ENCODE measurements at regions not wholly inside any gene's neighbourhood (a gene's known extent, or its start where the extent isn't known, plus 50 kb on each side); places are given as distances from the start of the nearest gene placed in this dataset.

DNA sequence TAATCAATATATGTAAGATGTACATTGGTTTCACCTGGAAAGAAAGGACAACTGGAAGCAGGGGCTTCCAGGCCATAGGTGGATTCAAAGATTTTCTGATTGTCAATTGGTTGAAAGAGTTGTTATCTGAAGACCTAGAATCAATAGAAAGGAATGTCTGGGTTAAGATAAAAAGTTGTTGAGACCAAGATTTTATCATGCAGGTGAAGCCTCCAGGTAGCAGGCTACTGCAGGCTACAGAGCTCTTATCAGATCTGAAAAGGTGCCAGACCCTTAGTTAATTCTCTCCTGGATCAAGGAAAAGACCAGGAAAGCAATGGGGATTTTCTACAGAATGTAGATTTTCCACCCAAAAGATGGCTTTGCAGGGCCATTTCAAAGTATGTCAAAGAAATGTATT lies 487.2 kb downstream of the BTBD3 start:
- no peak for ATAC-seq (ENCODE audit: low read depth)
- H3K36me3 Mint-ChIP-seq = no peaks in the 10 kb centered on the region
- no peak for DNase-seq (ENCODE audit: low spot score in 2 of 2)

DNA sequence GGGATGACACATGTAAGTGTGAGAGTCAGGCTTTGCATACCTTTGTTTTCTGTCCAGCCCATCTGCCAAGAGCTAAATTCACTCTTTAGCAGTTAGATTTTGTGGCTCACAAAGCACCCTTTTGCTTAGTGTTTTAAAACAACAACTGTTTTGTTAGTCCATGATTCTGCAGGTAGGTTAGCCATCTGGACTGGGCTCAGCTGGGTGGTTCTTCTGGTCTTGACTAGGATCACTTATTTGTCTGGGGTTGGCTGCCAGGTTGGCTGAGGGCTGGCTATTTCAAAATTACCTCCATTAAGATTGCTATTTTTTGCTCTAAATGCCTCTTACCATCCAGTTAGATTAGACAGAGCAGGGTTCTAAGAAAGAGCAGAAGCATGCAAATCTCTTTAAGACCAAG lies 489.3 kb downstream of the BTBD3 start:
- DNase-seq (ENCODE audit: low spot score in 2 of 2) = no peak
- H3K9me3 Mint-ChIP-seq = peaks cover 9% of the 10 kb centered on the region
- H3K4me1 Mint-ChIP-seq = no peaks in the 10 kb centered on the region
- no peak overlapping the region for H3K27ac Mint-ChIP-seq
- no peak overlapping the region for H3K4me3 Mint-ChIP-seq
- no peaks in the 10 kb centered on the region for H3K27me3 Mint-ChIP-seq
- no peak for ATAC-seq (ENCODE audit: low read depth)
- no peaks in the 10 kb centered on the region for H3K36me3 Mint-ChIP-seq

More for the DNA sequence above, 487.2 kb downstream of the BTBD3 start:
- Mint-ChIP-seq H3K27me3 (no peaks in the 10 kb centered on the region), H3K9me3 (peaks cover 9% of the 10 kb centered on the region), H3K27ac (no peak overlapping the region), H3K4me3 (no peak overlapping the region), H3K4me1 (no peaks in the 10 kb centered on the region)

DNA sequence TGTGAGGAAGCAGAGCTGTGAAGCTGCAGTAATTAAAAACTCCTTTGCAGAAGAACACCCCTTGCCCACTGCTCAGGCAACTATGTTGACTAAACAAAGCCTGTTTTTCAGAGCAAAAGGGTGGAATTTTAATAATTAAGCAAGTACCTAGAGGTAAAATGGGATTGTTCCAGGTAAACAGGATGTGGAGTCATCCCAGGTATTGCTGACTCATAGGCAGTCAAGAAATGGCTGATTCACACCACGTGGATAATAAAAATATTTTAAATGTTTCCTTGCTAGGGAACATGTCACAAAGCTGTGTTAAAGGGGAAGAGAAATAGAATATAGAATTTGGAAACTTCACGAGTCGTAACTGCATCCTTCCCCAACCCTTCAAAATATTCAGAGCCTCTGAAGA lies 491.8 kb downstream of the BTBD3 start:
- ATAC-seq (ENCODE audit: low read depth) (no peak), DNase-seq (ENCODE audit: low spot score in 2 of 2) (no peak)
- Mint-ChIP-seq H3K4me1 (no peaks in the 10 kb centered on the region), H3K36me3 (no peaks in the 10 kb centered on the region), H3K27me3 (no peaks in the 10 kb centered on the region), H3K9me3 (peaks cover 1% of the 10 kb centered on the region), H3K27ac (no peak overlapping the region), H3K4me3 (no peak overlapping the region)

DNA sequence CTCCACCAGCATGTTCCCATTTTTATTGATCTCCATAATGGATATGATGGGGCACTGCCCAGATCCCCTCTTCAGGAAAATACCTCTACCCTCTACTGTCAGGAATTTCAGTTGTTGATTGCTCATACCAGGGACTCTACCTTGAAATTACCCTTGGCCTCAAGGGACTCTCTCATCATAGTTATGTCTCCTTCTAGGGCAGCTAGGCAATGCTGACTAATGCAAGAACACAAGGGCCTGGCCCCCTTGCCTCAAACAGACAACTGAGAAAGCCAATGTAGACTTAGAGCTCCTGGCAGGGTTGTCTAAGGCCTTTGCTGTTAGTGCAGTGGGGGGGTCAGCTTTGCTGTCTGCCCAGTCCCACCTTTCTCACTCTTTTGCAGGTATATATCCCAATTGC lies 493.1 kb downstream of the BTBD3 start:
- H3K9me3 Mint-ChIP-seq = peaks cover 2% of the 10 kb centered on the region
- ATAC-seq (ENCODE audit: low read depth) = no peak
- H3K36me3 Mint-ChIP-seq = no peaks in the 10 kb centered on the region
- H3K27me3 Mint-ChIP-seq = no peaks in the 10 kb centered on the region
- H3K27ac Mint-ChIP-seq = no peak overlapping the region
- no peak overlapping the region for H3K4me3 Mint-ChIP-seq
- H3K4me1 Mint-ChIP-seq = no peaks in the 10 kb centered on the region
- DNase-seq (ENCODE audit: low spot score in 2 of 2) = no peak

DNA sequence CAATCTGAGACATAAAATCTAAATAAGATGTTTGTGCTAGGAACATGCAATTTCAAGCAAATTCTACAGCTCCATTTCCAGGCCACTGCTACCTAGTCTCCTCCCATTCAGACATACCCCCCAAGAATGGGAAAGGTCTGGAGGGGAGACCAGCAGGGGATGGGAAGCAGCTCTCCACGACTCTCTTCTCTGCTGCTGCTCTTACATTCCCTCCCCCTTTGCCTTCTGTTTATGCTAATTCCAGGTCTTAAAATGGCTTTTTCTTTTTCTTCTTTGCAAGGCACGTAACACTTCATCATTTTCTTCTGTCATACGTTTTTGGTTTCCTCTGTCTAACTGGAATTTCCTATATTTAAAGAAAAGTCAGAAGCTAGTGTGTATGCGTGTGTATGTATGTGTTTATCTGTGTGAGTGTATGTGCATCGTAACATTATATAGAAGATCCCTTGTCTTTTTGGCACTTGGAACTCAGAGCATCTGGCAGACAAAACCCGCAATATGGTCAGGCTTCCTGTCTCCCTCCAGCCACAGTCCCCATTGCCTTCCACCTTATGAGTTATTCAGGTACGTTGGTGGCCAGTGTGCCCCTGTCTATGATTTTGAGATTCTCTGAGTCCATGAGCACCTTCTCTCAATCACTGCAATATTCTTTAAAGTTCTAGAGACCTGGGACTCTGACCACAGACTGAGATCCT lies 493.7 kb downstream of the BTBD3 start:
- Mint-ChIP-seq H3K4me3 (no peak overlapping the region), H3K36me3 (no peaks in the 10 kb centered on the region), H3K9me3 (peaks cover 2% of the 10 kb centered on the region), H3K27ac (no peak overlapping the region), H3K27me3 (no peaks in the 10 kb centered on the region), H3K4me1 (no peaks in the 10 kb centered on the region)
- no peak for ATAC-seq (ENCODE audit: low read depth)
- DNase-seq (ENCODE audit: low spot score in 2 of 2) = no peak

DNA sequence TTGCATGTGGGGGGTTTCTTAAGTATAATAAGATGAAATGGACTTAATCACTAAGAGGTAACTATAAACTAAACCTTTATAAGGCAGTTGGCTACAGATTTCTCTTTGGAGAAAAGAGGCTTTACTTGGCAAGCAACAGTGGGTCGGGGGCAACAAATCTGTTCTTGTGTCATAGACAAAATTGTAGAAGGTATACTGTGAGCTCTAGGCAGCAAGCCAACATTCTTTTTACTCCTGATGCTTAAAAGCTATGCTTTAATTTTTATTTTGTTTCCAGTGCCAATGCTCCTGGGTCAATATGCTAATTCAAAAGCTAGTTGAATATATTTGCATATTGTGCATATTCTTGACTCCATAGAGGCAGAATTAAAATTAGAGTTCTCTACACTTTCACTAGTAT lies 495.4 kb downstream of the BTBD3 start:
- Mint-ChIP-seq H3K9me3 (peaks cover 2% of the 10 kb centered on the region), H3K4me3 (no peak overlapping the region), H3K4me1 (no peaks in the 10 kb centered on the region), H3K27ac (no peak overlapping the region), H3K27me3 (no peaks in the 10 kb centered on the region), H3K36me3 (no peaks in the 10 kb centered on the region)
- ATAC-seq (ENCODE audit: low read depth) (no peak), DNase-seq (ENCODE audit: low spot score in 2 of 2) (no peak)

DNA sequence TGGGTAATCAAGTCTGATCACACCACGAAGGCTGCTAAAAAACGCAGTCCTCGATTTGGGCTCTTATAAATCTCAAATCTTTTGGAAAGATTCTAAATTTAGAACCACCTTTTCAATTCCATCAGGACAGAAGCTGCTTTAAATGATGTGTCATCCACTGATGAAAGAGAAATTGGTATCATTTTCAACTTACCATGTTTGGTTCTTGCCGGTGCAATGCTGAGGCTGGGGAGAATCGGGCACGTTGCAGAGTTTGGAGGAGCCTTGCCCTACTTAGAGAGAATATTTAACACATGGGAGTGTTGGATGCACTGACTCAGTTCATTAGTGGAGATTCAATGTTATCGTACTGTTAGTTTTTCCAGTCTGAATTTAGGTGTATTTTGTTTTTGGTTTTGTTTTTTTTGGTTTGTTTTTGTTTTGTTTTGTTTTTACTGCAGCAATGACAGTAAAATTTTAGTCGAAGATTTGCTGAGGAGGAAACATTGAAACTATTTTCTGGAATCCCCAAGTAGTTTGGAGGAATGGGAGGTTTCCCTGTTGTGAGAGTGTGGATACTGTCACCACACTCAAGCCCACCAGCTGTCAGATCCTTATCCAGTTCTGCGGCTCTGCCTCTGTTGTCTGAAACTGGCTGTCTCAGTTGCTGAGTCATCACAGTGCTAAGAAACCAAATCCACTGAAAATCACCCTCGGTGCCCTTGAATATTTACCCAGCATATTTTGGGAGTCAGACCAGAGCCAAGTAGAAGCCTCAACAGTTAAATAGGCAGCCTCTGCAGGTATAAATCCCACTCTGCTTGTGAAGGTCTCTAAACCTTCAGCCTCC lies 497.0 kb downstream of the BTBD3 start:
- ATAC-seq (ENCODE audit: low read depth) = no peak
- Mint-ChIP-seq H3K4me1 (no peaks in the 10 kb centered on the region), H3K36me3 (no peaks in the 10 kb centered on the region), H3K9me3 (peaks cover 4% of the 10 kb centered on the region), H3K4me3 (no peak overlapping the region), H3K27me3 (no peaks in the 10 kb centered on the region), H3K27ac (no peak overlapping the region)
- no peak for DNase-seq (ENCODE audit: low spot score in 2 of 2)

DNA sequence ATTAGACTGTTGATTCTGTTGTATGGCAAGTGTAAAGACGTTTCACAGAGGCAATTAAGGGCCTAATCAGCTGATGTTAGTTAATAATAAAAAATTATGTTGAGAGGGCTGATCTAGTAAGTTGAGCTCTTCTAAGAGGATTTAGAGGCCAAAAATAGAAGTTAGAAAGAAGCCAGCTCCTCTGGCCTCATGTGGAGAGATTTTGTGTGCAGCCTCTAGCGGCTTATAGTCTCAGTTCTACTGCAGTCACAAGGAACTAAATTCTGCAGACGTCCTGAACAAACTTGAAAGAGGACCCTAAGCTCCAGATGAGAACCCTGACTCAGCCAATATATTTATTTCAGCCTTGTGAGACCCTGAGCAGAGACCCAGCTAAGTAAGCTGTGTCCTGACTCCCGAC lies 498.6 kb downstream of the BTBD3 start:
- Mint-ChIP-seq H3K36me3 (no peaks in the 10 kb centered on the region), H3K9me3 (peaks cover 5% of the 10 kb centered on the region), H3K27me3 (no peaks in the 10 kb centered on the region), H3K4me1 (no peaks in the 10 kb centered on the region), H3K4me3 (no peak overlapping the region), H3K27ac (no peak overlapping the region)
- DNase-seq (ENCODE audit: low spot score in 2 of 2) (no peak), ATAC-seq (ENCODE audit: low read depth) (no peak)

DNA sequence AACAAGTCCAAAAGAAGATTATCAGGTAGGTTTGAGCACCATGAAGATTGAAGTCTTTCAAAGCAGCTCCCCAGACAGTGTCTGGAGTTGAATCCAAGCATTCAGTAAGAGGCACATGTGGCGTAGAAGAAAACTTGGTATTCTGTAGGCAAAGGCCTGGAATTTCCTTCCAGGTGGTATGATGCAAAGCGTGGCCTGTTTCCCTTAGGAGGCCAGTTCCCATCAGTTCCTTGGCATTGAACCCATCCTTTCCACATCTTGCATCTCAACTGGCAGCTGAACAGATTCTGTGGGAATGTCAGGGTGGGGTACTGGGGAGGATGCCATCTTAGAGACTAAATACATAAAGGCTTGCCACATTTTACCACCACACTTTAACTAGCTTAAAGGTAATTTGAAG lies 516.0 kb downstream of the BTBD3 start:
- DNase-seq (ENCODE audit: low spot score in 2 of 2) = no peak
- Mint-ChIP-seq H3K9me3 (peaks cover 1% of the 10 kb centered on the region), H3K4me1 (no peaks in the 10 kb centered on the region), H3K27me3 (no peaks in the 10 kb centered on the region), H3K27ac (no peak overlapping the region), H3K4me3 (no peak overlapping the region), H3K36me3 (no peaks in the 10 kb centered on the region)
- ATAC-seq (ENCODE audit: low read depth) = no peak

DNA sequence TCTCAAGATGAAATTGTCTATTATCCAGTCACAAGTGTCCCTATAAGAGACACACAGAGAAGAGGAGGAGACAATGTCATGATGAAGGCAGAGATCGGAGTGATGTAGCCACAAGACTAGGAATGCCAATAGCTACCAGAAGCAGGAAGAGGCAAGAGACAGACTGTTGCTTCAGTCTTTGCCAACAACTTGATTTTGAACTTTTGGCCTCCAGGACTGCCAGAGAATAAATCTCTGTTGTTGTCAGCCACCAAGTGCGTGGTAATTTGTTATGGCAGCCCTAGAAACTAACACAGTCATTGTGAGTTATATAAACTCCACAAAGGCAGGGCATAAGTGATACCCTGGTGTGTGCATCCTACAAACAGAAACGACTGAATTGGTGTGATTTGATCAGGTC lies 517.0 kb downstream of the BTBD3 start:
- no peak overlapping the region for H3K4me3 Mint-ChIP-seq

DNA sequence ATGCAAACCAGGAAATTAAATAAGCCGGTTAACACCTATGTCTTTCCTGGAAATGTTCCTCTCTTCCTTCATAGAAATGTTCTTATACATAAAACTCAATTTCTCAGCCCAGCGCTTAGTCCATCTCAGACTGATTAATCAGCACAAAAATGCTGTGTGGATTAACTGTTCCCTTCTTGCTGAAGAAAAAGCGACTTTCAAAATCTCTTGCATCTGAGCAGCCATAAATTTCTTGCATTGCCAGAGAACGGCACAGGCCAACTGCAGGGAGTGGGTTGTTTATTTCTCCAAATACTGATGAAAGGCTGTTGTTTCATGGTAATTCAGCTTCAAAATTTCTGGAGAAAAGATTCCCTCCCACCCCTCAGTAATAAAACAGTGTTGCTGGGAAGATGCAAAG lies 517.6 kb downstream of the BTBD3 start:
- ATAC-seq (ENCODE audit: low read depth) = no peak
- DNase-seq (ENCODE audit: low spot score in 2 of 2) = no peak
- Mint-ChIP-seq H3K9me3 (peaks cover 1% of the 10 kb centered on the region), H3K27me3 (no peaks in the 10 kb centered on the region), H3K36me3 (no peaks in the 10 kb centered on the region), H3K4me1 (no peaks in the 10 kb centered on the region), H3K27ac (no peak overlapping the region), H3K4me3 (no peak overlapping the region)

More for the DNA sequence above, 517.0 kb downstream of the BTBD3 start:
- ATAC-seq (ENCODE audit: low read depth) (no peak), DNase-seq (ENCODE audit: low spot score in 2 of 2) (no peak)
- no peaks in the 10 kb centered on the region for H3K4me1 Mint-ChIP-seq
- no peak overlapping the region for H3K27ac Mint-ChIP-seq
- H3K9me3 Mint-ChIP-seq = peaks cover 1% of the 10 kb centered on the region
- no peaks in the 10 kb centered on the region for H3K36me3 Mint-ChIP-seq
- no peaks in the 10 kb centered on the region for H3K27me3 Mint-ChIP-seq

DNA sequence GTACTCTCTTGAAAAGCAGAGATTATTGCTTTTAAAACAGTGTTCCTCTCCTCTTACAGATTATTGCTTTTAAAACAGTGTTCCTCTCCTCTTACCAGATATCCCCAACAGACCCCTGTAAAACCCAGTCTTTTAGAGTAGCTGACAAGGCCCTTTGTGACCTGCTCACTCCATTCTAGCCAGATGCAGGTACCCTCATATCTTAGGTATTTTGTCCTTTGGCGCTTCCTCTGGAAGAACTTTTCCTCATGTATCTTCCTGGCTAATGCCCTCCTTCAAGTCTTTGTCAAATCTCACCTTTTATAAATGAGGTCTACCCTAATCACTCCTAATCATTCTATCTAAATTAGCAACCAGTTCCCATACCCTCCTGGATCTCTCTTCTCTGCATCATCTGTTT lies 536.0 kb downstream of the BTBD3 start:
- DNase-seq (ENCODE audit: low spot score in 2 of 2) = no peak
- peaks cover 4% of the 10 kb centered on the region for H3K9me3 Mint-ChIP-seq
- H3K4me1 Mint-ChIP-seq = no peaks in the 10 kb centered on the region
- no peak overlapping the region for H3K27ac Mint-ChIP-seq
- ATAC-seq (ENCODE audit: low read depth) = no peak
- no peak overlapping the region for H3K4me3 Mint-ChIP-seq
- no peaks in the 10 kb centered on the region for H3K27me3 Mint-ChIP-seq
- peaks cover 1% of the 10 kb centered on the region for H3K36me3 Mint-ChIP-seq

DNA sequence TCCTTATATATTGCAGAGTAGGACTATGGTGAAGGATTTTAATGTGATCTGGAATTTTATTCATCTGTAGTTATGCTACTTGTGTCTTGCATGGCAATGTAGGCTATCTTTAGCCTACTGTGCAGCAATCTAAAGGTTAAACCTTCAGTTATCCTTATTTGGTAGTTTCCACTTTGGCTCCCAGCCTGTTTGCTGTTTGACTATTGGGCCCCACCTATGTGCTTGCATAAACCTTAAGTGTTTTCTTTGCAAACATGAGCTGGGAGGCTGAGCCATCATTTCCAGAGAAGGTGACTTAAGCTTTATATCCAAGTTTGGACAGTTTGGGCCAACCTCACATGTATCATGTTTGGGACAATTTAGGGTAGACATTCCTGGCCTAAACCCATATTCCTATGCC lies 537.5 kb downstream of the BTBD3 start:
- no peak for ATAC-seq (ENCODE audit: low read depth)
- no peaks in the 10 kb centered on the region for H3K4me1 Mint-ChIP-seq
- peaks cover 1% of the 10 kb centered on the region for H3K36me3 Mint-ChIP-seq
- no peak overlapping the region for H3K27ac Mint-ChIP-seq
- H3K4me3 Mint-ChIP-seq = no peak overlapping the region
- DNase-seq (ENCODE audit: low spot score in 2 of 2) = no peak
- H3K9me3 Mint-ChIP-seq = peaks cover 4% of the 10 kb centered on the region
- H3K27me3 Mint-ChIP-seq = no peaks in the 10 kb centered on the region

DNA sequence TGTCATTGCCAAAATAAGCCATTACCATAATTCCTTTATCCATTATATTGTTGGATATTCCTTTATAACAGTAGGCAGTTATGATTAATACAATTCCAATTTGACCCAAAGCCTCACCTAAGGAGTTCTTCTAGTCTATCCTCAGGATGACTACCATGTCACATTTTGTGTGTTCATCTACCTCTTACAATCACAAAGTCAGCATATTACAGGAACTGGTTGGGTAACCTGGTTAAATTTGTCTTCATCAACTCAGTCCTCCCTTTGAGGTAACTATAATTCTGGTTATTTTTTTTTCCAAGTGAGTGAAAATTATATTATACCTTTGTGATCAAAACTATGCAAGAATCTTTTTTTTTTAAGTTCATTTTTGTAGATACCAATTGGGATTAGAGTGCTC lies 540.5 kb downstream of the BTBD3 start:
- no peaks in the 10 kb centered on the region for H3K4me1 Mint-ChIP-seq
- H3K27ac Mint-ChIP-seq = no peak overlapping the region
- H3K4me3 Mint-ChIP-seq = no peak overlapping the region
- ATAC-seq (ENCODE audit: low read depth) = no peak
- no peak for DNase-seq (ENCODE audit: low spot score in 2 of 2)
- H3K9me3 Mint-ChIP-seq = peaks cover 6% of the 10 kb centered on the region
- H3K36me3 Mint-ChIP-seq = peaks cover 1% of the 10 kb centered on the region
- no peaks in the 10 kb centered on the region for H3K27me3 Mint-ChIP-seq

DNA sequence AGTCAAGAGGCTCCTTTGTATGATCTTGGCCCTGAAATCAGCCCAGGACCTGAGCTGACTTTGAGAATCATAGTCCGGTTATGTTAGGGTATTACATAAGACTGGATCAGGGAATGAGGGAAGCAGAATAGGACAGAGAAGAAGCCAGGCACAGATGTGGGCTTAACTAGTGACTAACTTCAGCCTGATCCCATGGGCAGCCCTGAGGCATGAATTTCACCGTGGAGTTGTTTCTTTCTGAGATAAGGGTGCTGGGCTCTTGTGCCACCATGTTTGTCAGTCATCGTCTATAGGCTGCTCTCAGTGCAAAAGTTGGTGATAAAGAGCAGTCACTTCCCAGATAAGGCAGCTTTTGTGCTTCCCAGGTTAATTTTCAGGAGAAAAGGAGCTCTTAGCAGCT lies 544.7 kb upstream of the SPTLC3 start:
- no peak for ATAC-seq (ENCODE audit: low read depth)
- Mint-ChIP-seq H3K27ac (no peak overlapping the region), H3K9me3 (peaks cover 6% of the 10 kb centered on the region), H3K4me3 (no peak overlapping the region), H3K36me3 (no peaks in the 10 kb centered on the region), H3K4me1 (no peaks in the 10 kb centered on the region), H3K27me3 (no peaks in the 10 kb centered on the region)
- no peak for DNase-seq (ENCODE audit: low spot score in 2 of 2)

Data from memory B cell (primary cell).